T-cell (primary cell): ENCODE measurements at regions not wholly inside any gene's neighbourhood (a gene's known extent, or its start where the extent isn't known, plus 50 kb on each side); places are given as distances from the start of the nearest gene placed in this dataset.

ENCODE experiments used
- ATAC-seq, 4 experiments: fragments of 200-7000 bp in 3 of 4; fragments of 150-1000 bp in 1 of 4; cut with Tn5 transposase; replicated peaks in 1 of 4; 1 replicate in 3 of 4; 2 replicates in 1 of 4; pipeline ENCODE4 v1.10.0; 2021; ENCODE audit warnings: moderate library complexity in 3 of 4, mild to moderate bottlenecking in 2 of 4, moderate number of reproducible peaks in 1 of 4
- CTCF ChIA-PET, 2 donors: fragments of 300-600 bp; sonication (Branson Sonifier 250); formaldehyde crosslinking; loops; one replicate each; lab custom pipeline; 2022; ENCODE audit warnings: antibody characterized with exemption in 2 of 2; lab: Charles Lee
- POLR2A ChIA-PET, 2 donors: fragments of 300-600 bp; sonication (Branson Sonifier 250); formaldehyde crosslinking; loops; one replicate each; lab custom pipeline; 2022; ENCODE audit warnings: antibody characterized with exemption in 2 of 2; lab: Charles Lee
- DNase-seq, 35 experiments: peaks; one replicate each; pipeline versions ENCODE4 v3.0.0 to v3.0.0-alpha.2; 2013 to 2023
- H3K27ac ChIP-seq: one replicate; pipeline ENCODE4 v1.5.1; 2013; ENCODE audit warnings: low read length
- H3K27me3 ChIP-seq, 2 experiments: replicated peaks in 1 of 2; 1 replicate in 1 of 2; 2 replicates in 1 of 2; pipeline versions ENCODE4 v1.6.1 to v1.7.0; 2013; ENCODE audit warnings: low read length in 1 of 2, mixed read lengths in 1 of 2; ENCODE audit not compliant: control insufficient read depth in 2 of 2, insufficient read depth in 2 of 2; ENCODE audit errors: extremely low read depth in 1 of 2
- H3K36me3 ChIP-seq, 2 donors: 1 replicate in 1 of 2; 2 replicates in 1 of 2; pipeline versions ENCODE4 v1.6.1 to v1.7.0; 2013; ENCODE audit warnings: low read length in 1 of 2; ENCODE audit not compliant: control insufficient read depth in 2 of 2, insufficient read depth in 1 of 2; ENCODE audit errors: extremely low read depth in 1 of 2
- H3K4me1 ChIP-seq, 2 experiments: 1 replicate in 1 of 2; 2 replicates in 1 of 2; pipeline versions ENCODE4 v1.6.1 to v1.7.0; 2013; ENCODE audit warnings: low read length in 2 of 2, mixed read lengths in 1 of 2; ENCODE audit not compliant: insufficient read depth in 2 of 2, control insufficient read depth in 1 of 2; ENCODE audit errors: extremely low read depth in 1 of 2
- H3K4me3 ChIP-seq, 2 donors: 1 replicate in 1 of 2; 2 replicates in 1 of 2; pipeline versions ENCODE4 v1.5.1 to v1.7.0; 2013; ENCODE audit warnings: mild to moderate bottlenecking in 2 of 2, low read length in 1 of 2, moderate library complexity in 1 of 2; ENCODE audit not compliant: control insufficient read depth in 1 of 2; ENCODE audit errors: extremely low read depth in 1 of 2
- H3K9me3 ChIP-seq: 2 replicates; pipeline ENCODE4 v1.7.0; 2013
- H3K27ac Mint-ChIP-seq, 2 donors: one replicate each; pipeline ENCODE4 v1.8.0; 2020 to 2021; ENCODE audit warnings: mild to moderate bottlenecking in 2 of 2, mixed read lengths in 2 of 2
- H3K27me3 Mint-ChIP-seq, 2 donors: one replicate each; pipeline ENCODE4 v1.8.0; 2021 to 2022; ENCODE audit warnings: mixed read lengths in 2 of 2
- H3K36me3 Mint-ChIP-seq: one replicate; pipeline ENCODE4 v1.8.0; 2021; ENCODE audit warnings: mixed read lengths
- H3K4me1 Mint-ChIP-seq, 3 donors: one replicate each; pipeline ENCODE4 v1.8.0; 2020 to 2022; ENCODE audit warnings: mixed read lengths in 3 of 3, mild to moderate bottlenecking in 1 of 3
- H3K4me3 Mint-ChIP-seq, 3 donors: one replicate each; pipeline ENCODE4 v1.8.0; 2020 to 2022; ENCODE audit warnings: mild to moderate bottlenecking in 3 of 3, mixed read lengths in 3 of 3, moderate library complexity in 3 of 3
- H3K9me3 Mint-ChIP-seq, 3 donors: one replicate each; pipeline ENCODE4 v1.8.0; 2020 to 2022; ENCODE audit warnings: mixed read lengths in 3 of 3
- WGBS: methylation state at CpG from one replicate; pipeline ENCODE4 v1.1.5; 2013; ENCODE audit warnings: missing lambda C conversion rate; ENCODE audit not compliant: insufficient coverage; 5-methylcytosine and 5-hydroxymethylcytosine counted together

GRCh38 chr15:91620229-91620628 is 233.3 kb upstream of the SLCO3A1 start:
- Histone ChIP-seq H3K27ac (no peak overlapping the region), H3K9me3 (no peaks in the 10 kb centered on the region), H3K4me3 (no peak overlapping the region), H3K27me3 (peaks cover 0 to 10% of the 10 kb centered on the region in 2 experiments), H3K4me1 (no peaks in the 10 kb centered on the region), H3K36me3 (no peaks in the 10 kb centered on the region)
- ChIA-PET POLR2A (no interaction called here), CTCF (no interaction called here)
- ATAC-seq, result no peak
- Mint-ChIP-seq H3K4me1 (no peaks in the 10 kb centered on the region), H3K36me3 (no peaks in the 10 kb centered on the region), H3K9me3 (peaks cover 4 to 14% (median 14%) of the 10 kb centered on the region in 3 donors), H3K27ac (no peak overlapping the region), H3K4me3 (no peak overlapping the region), H3K27me3 (peaks cover 15 to 16% of the 10 kb centered on the region in 2 donors)
- 14% methylated on average over 1 of the region's 4 CpGs for WGBS
- no peak for DNase-seq

- 80% methylated on average over 2 of the region's 4 CpGs for whole genome bisulfite sequencing
- H3K9me3 Mint-ChIP-seq, result peaks cover 4 to 10% (median 10%) of the 10 kb centered on the region in 3 donors
These were observed 231.3 kb upstream of the SLCO3A1 start for GRCh38 chr15:91622235-91622634.

GRCh38 chr15:91622711-91623342 is 230.7 kb upstream of the SLCO3A1 start:
- Histone ChIP-seq H3K27ac (no peak overlapping the region), H3K4me3 (no peak overlapping the region), H3K36me3 (no peaks in the 10 kb centered on the region), H3K9me3 (no peaks in the 10 kb centered on the region), H3K27me3 (peaks cover 0 to 10% of the 10 kb centered on the region in 2 experiments), H3K4me1 (no peaks in the 10 kb centered on the region)
- ChIA-PET CTCF (no interaction called here), POLR2A (no interaction called here)
- H3K27me3 Mint-ChIP-seq, result peaks cover 12 to 15% of the 10 kb centered on the region in 2 donors
- no peak for DNase-seq
- no peak for ATAC-seq
- peaks cover 4 to 10% (median 10%) of the 10 kb centered on the region in 3 donors for H3K9me3 Mint-ChIP-seq
- WGBS, result 97% methylated on average over 5 of the region's 8 CpGs
- H3K27ac Mint-ChIP-seq, result no peak overlapping the region
- no peak overlapping the region for H3K4me3 Mint-ChIP-seq
- H3K36me3 Mint-ChIP-seq, result no peaks in the 10 kb centered on the region
- no peaks in the 10 kb centered on the region for H3K4me1 Mint-ChIP-seq

More at GRCh38 chr15:91622235-91622634, 231.3 kb upstream of the SLCO3A1 start:
- no peaks in the 10 kb centered on the region for H3K9me3 ChIP-seq
- ChIA-PET POLR2A (no interaction called here), CTCF (no interaction called here)
- Mint-ChIP-seq H3K27me3 (peaks cover 12 to 15% of the 10 kb centered on the region in 2 donors), H3K4me3 (no peak overlapping the region), H3K36me3 (no peaks in the 10 kb centered on the region), H3K4me1 (no peaks in the 10 kb centered on the region), H3K27ac (no peak overlapping the region)
- H3K4me1 ChIP-seq, result no peaks in the 10 kb centered on the region
- peaks cover 0 to 10% of the 10 kb centered on the region in 2 experiments for H3K27me3 ChIP-seq
- ATAC-seq (no peak), DNase-seq (no peak)
- no peak overlapping the region for H3K27ac ChIP-seq
- no peak overlapping the region for H3K4me3 ChIP-seq
- no peaks in the 10 kb centered on the region for H3K36me3 ChIP-seq

GRCh38 chr15:91624353-91624968 is 229.0 kb upstream of the SLCO3A1 start:
- ChIA-PET POLR2A (interaction anchor here in 1 of 2 donors (0.5 kb wide), 1 partner anchor 17 kb away, joined by 3 read pairs; no protein-coding TSS in a partner anchor), CTCF (no interaction called here)
- H3K27ac ChIP-seq, result no peak overlapping the region
- Mint-ChIP-seq H3K9me3 (no peaks in the 10 kb centered on the region), H3K27me3 (peaks cover 8 to 12% of the 10 kb centered on the region in 2 donors), H3K27ac (no peak overlapping the region), H3K36me3 (no peaks in the 10 kb centered on the region), H3K4me3 (no peak overlapping the region), H3K4me1 (no peaks in the 10 kb centered on the region)
- H3K4me1 ChIP-seq, result no peaks in the 10 kb centered on the region
- WGBS, result 89% methylated on average over 3 of the region's 3 CpGs
- no peaks in the 10 kb centered on the region for H3K9me3 ChIP-seq
- DNase-seq (no peak), ATAC-seq (no peak)
- H3K27me3 ChIP-seq, result peaks cover 0 to 10% of the 10 kb centered on the region in 2 experiments
- H3K4me3 ChIP-seq, result no peak overlapping the region
- H3K36me3 ChIP-seq, result no peaks in the 10 kb centered on the region

- H3K27ac ChIP-seq, result no peak overlapping the region
- WGBS, result 86% methylated on average over 3 of the region's 6 CpGs
- no peaks in the 10 kb centered on the region for H3K9me3 ChIP-seq
- H3K36me3 ChIP-seq, result no peaks in the 10 kb centered on the region
- ATAC-seq, result no peak
- Mint-ChIP-seq H3K4me1 (no peaks in the 10 kb centered on the region), H3K9me3 (no peaks in the 10 kb centered on the region), H3K27ac (no peak overlapping the region), H3K27me3 (peaks cover 8 to 10% of the 10 kb centered on the region in 2 donors), H3K36me3 (no peaks in the 10 kb centered on the region), H3K4me3 (no peak overlapping the region)
- H3K27me3 ChIP-seq, result peaks cover 0 to 10% of the 10 kb centered on the region in 2 experiments
- ChIA-PET CTCF (no interaction called here), POLR2A (no interaction called here)
- H3K4me1 ChIP-seq, result no peaks in the 10 kb centered on the region
- no peak for DNase-seq
- no peak overlapping the region for H3K4me3 ChIP-seq
These were observed 228.0 kb upstream of the SLCO3A1 start for GRCh38 chr15:91625506-91625905.

GRCh38 chr15:91627473-91628278 is 225.8 kb upstream of the SLCO3A1 start:
- 88% methylated on average over 4 of the region's 11 CpGs for WGBS
- H3K36me3 ChIP-seq, result no peaks in the 10 kb centered on the region
- Mint-ChIP-seq H3K27me3 (no peaks in the 10 kb centered on the region), H3K4me1 (no peaks in the 10 kb centered on the region), H3K4me3 (no peak overlapping the region), H3K27ac (no peak overlapping the region), H3K9me3 (no peaks in the 10 kb centered on the region), H3K36me3 (no peaks in the 10 kb centered on the region)
- H3K4me1 ChIP-seq, result no peaks in the 10 kb centered on the region
- no peaks in the 10 kb centered on the region for H3K9me3 ChIP-seq
- H3K27ac ChIP-seq, result no peak overlapping the region
- CTCF ChIA-PET, result interaction anchor here in 1 of 2 donors (0.7 to 1.3 kb wide), 2 partner anchors 14 to 235 kb away, joined by 3 read pairs; no protein-coding TSS in a partner anchor
- no peak overlapping the region for H3K4me3 ChIP-seq
- POLR2A ChIA-PET, result no interaction called here
- no peak for ATAC-seq
- no peak for DNase-seq
- peaks cover 0 to 3% of the 10 kb centered on the region in 2 experiments for H3K27me3 ChIP-seq
